ENCODE measurements at regions not wholly inside any gene's neighbourhood (a gene's known extent, or its start where the extent isn't known, plus 50 kb on each side); places are given as distances from the start of the nearest gene placed in this dataset.
"Not testable (repeated sequence)": the region's sequence is repeated elsewhere in the genome, so short reads cannot be mapped to it uniquely, and the experiment has no call there.

DNA sequence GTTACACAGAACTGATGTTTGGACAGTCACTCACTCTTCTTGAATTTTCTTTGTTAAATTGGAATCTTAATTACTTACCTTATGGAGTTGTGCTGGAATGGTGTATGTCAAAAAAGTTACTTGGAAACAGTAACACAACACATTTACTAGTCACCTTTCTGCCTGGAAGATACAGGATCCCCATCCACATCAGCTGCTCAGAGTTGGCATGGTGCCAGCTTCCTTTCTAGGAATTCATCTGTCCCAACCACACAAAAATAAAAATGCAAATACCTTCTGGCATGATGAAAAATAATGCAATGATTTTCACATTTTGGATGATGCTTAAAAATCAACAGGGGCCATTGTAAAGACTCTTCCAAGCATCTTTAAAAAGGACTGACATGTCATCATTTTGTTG, 341.5 kb downstream of the TMEM38B start:
- no peaks in the 10 kb centered on the region for H3K36me3 Mint-ChIP-seq
- ATAC-seq (ENCODE audit: low read depth in 2 of 2): no peak
- no peak overlapping the region for H3K4me3 Mint-ChIP-seq
- no peak for DNase-seq
- H3K9me3 Mint-ChIP-seq: peaks cover 0 to 9% (median 2%) of the 10 kb centered on the region in 7 donors
- H3K27me3 Mint-ChIP-seq: peaks cover 0 to 7% (median 0%) of the 10 kb centered on the region in 3 donors
- no peak overlapping the region for H3K27ac Mint-ChIP-seq
- no peaks in the 10 kb centered on the region for H3K4me1 Mint-ChIP-seq

DNA sequence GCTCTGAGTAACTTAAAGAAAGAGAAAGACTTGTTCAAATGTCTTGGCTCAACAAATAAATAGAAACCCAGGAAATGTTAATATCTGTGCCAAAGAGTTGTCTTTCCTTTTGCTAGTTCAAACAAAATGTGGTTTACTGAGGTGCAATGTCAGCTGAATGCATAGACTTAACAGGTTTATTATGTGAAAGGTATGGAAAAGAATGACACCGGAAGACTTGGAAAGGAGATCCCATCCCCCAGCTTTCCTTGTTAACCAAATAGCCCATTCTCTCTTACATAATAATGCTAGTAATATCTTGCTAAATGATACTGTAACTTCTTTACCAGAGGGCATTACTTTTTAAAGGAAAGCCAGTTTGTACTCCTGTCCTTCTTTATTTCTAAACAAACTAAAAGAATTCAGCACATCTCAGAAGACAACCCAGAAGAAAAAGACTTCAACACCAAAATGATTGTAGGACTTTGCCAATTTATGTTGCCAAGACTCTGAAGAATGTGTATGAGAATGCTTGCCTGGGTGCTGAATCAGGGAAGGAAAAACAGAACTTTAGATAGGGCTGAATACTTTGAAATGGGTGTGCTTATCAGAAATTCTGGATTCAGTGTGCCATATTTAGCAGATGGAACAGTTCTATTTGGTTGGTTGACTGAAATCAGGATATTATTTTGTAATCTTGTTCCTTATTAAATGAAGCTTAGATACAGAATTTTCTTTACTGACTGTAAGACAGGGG, 344.1 kb downstream of the TMEM38B start:
- Mint-ChIP-seq H3K4me3 (no peak overlapping the region), H3K4me1 (no peaks in the 10 kb centered on the region), H3K36me3 (no peaks in the 10 kb centered on the region), H3K9me3 (peaks cover 0 to 4% (median 0%) of the 10 kb centered on the region in 7 donors), H3K27ac (no peak overlapping the region), H3K27me3 (no peaks in the 10 kb centered on the region)
- DNase-seq: no peak
- no peak for ATAC-seq (ENCODE audit: low read depth in 2 of 2)

DNA sequence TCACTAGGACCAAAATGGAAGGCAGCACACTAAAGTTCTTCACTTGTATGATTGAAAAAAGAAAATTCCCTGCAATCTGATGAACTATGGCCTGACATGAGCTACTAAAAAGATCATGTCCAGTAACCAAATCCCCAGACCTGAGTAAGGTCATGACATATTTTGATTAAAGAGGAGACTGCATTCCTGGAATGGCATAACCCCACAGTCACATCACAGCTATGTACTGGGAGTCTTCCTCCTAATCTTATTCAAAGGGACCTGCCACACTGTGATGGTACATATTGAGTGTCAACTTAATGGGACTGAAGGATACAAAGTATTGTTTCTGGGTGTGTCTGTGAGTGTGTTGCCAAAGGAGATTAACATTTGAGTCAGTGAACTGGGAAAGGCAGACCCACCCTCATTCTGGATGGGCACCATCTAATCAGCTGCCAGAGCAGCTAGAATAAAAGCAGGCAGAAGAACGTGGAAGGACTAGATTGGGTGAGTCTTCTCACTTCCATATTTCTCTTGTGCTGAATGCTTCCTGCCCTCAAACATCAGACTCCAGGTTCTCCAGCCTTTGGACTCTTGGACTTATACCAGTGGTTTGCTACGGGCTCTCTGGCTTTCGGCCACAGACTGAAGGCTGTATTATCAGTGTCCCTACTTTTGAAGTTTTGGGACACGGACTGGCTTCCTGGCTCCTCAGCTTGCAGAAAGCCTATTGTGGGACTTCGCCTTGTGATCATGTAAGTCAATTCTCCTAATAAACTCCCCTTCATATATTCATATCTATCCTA, 345.0 kb downstream of the TMEM38B start:
- DNase-seq: no peak
- no peak for ATAC-seq (ENCODE audit: low read depth in 2 of 2)
- Mint-ChIP-seq H3K27ac (no peak overlapping the region), H3K36me3 (no peaks in the 10 kb centered on the region), H3K27me3 (no peaks in the 10 kb centered on the region), H3K4me1 (no peaks in the 10 kb centered on the region), H3K9me3 (peaks cover 0 to 5% (median 0%) of the 10 kb centered on the region in 7 donors), H3K4me3 (no peak overlapping the region)

DNA sequence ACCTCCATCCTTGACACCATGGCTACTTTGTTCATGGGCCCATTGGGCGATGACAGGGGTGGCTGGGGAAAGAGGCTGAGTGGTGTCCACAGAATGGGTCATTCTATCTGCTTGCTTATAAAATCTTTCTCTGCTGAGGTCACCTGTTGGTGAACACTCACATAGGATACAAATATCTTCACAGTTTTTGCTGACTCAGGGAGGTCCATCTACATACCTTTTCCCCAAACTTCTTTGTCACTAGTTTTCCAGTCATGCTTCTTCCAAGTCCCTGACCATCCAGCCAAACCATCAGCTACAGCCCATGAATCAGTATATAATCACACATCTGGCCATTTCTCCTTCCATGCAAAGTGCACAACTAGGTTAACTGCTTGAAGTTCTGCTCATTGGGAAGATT, 347.6 kb downstream of the TMEM38B start:
- not testable (repeated sequence) for H3K9me3 Mint-ChIP-seq; H3K4me1 Mint-ChIP-seq; H3K4me3 Mint-ChIP-seq; ATAC-seq (ENCODE audit: low read depth in 2 of 2); H3K36me3 Mint-ChIP-seq; DNase-seq; H3K27me3 Mint-ChIP-seq; H3K27ac Mint-ChIP-seq

DNA sequence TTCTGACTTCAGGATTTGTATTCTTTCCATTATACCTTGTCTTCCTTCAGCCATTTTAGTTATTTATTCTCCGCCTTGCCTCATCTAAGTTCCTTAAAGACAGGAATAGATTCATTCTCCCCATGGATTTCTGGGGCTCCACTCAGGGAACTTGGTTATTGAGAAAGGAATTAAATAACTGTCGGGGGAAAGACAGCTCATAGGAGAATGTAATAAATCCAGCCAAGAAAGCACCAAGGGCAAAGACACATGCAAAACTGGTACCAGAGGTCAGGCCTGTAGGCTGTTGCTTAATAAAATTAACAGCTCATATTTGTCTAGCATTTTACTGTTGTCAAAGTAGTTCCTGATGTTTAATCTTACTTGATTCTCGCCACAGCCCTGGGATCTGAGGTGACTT, 357.2 kb downstream of the TMEM38B start:
- no peaks in the 10 kb centered on the region for H3K27me3 Mint-ChIP-seq
- peaks cover 0 to 7% of the 10 kb centered on the region in 2 donors for H3K36me3 Mint-ChIP-seq
- no peak overlapping the region for H3K4me3 Mint-ChIP-seq
- ATAC-seq (ENCODE audit: low read depth in 2 of 2) (no peak), DNase-seq (no peak)
- peaks cover 0 to 17% (median 9%) of the 10 kb centered on the region in 7 donors for H3K9me3 Mint-ChIP-seq
- H3K27ac Mint-ChIP-seq: no peak overlapping the region
- no peaks in the 10 kb centered on the region for H3K4me1 Mint-ChIP-seq

DNA sequence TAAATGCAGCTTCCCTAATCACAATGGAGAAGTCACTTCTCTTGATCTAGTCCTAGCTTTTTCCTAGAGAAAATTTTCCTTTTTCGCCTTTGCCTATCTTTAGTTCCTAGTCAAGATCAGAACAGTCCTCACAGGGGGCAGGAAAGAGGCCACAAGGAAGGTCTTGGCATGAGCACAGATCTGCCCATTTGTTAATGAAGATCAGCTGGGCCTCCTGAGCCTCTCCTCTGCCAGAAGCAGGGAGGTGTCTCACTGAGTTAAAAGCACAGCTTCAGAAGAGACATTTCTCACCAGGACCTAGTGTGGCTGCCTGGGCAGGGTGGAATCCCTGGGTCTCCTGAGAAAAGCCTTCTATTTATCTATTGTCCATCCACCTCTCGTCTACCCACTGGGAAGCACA, 357.8 kb downstream of the TMEM38B start:
- Mint-ChIP-seq H3K27ac (no peak overlapping the region), H3K36me3 (peaks cover 0 to 7% of the 10 kb centered on the region in 2 donors), H3K9me3 (peaks cover 0 to 11% (median 6%) of the 10 kb centered on the region in 7 donors), H3K27me3 (no peaks in the 10 kb centered on the region), H3K4me3 (no peak overlapping the region), H3K4me1 (no peaks in the 10 kb centered on the region)
- DNase-seq (no peak), ATAC-seq (ENCODE audit: low read depth in 2 of 2) (no peak)

DNA sequence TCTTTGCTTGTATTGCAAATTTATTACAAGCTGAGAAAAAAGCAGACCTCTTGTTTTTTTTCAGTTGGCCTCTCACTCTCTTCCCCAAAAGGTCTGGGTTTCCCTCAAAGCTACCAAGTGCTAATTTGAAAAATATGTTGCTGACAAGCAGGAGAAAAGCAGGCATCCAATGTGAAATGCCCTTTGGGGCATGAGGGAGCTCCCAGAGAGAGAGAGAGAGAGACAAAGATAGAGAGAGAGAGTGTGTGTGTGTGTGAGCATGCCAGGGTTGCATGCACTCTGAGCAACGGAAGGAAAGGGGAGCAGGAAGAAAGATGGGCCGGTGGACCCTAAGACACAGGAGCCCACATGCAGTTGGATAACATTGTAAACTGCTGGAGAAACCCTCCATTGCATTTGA, 358.4 kb downstream of the TMEM38B start:
- H3K4me1 Mint-ChIP-seq: no peaks in the 10 kb centered on the region
- no peak for ATAC-seq (ENCODE audit: low read depth in 2 of 2)
- peaks cover 0 to 7% of the 10 kb centered on the region in 2 donors for H3K36me3 Mint-ChIP-seq
- H3K4me3 Mint-ChIP-seq: no peak overlapping the region
- no peak overlapping the region for H3K27ac Mint-ChIP-seq
- H3K9me3 Mint-ChIP-seq: peaks cover 0 to 11% (median 6%) of the 10 kb centered on the region in 7 donors
- no peak for DNase-seq
- no peaks in the 10 kb centered on the region for H3K27me3 Mint-ChIP-seq

DNA sequence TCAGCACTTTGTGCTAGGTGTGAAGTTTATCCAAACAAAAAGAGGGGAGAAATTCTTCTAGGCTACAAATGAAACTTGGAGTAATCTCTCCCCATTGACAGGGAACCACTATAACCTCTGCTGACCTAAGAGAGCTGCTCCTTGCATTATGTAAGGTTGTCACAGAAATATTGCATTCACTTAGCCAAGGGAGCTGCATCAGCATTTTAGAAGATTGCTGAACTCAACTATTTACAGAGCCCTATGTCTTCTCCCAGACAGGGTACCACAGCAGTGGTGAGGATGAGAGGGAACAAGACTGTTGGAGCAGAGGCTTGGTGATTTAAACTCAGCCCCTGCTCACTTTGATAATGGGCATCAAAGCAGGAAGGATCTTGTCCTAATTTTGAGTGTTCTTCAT, 362.0 kb downstream of the TMEM38B start:
- Mint-ChIP-seq H3K4me3 (no peak overlapping the region), H3K27ac (no peak overlapping the region), H3K4me1 (no peaks in the 10 kb centered on the region), H3K27me3 (no peaks in the 10 kb centered on the region), H3K9me3 (peaks cover 0 to 11% (median 8%) of the 10 kb centered on the region in 7 donors), H3K36me3 (peaks cover 0 to 7% of the 10 kb centered on the region in 2 donors)
- ATAC-seq (ENCODE audit: low read depth in 2 of 2): no peak
- DNase-seq: no peak

DNA sequence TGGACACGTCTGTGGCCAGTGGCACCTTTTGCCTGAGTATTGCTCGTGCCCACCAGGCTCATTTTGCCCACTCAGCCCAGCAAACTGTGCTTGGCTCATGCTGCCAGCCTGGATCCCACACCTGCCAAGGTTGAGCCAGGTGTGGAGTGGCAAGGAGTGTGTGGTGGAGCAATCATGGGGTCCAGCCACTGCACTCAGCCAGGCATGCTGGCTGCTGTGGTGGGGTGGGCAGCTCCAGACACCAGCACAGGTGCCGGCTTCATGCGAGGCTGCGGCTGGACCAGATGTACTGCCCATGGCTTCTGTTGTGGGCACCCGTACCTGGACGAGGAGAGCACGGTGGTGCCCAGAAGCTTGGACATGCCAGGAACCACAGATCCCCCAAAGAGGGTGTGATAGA, 364.1 kb downstream of the TMEM38B start:
- Mint-ChIP-seq H3K4me3 (no peak overlapping the region), H3K4me1 (no peaks in the 10 kb centered on the region), H3K27me3 (no peaks in the 10 kb centered on the region), H3K36me3 (peaks cover 0 to 7% of the 10 kb centered on the region in 2 donors), H3K27ac (no peak overlapping the region), H3K9me3 (peaks cover 0 to 11% (median 8%) of the 10 kb centered on the region in 7 donors)
- no peak for ATAC-seq (ENCODE audit: low read depth in 2 of 2)
- no peak for DNase-seq

DNA sequence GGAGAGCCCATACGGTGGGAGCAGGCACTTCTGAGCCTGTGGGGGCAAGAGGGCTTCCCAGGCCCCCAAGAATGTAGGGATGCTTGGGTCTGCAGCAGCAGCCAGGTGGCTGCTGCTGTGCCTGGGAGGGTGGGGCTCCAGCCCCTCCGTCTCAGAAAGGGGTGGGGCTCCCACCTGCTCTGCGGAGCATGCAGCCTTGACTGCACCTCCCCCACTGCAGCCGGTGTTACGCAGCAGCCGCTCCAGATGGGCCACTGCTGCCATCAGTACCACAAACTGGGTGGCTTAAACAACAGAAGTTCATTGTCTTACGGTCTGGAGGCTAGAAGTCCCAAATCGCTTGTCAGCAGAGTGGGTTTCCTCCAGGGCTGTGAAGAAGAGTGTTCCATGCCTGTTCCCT, 365.5 kb downstream of the TMEM38B start:
- Mint-ChIP-seq H3K36me3 (peaks cover 0 to 2% of the 10 kb centered on the region in 2 donors), H3K4me3 (no peak overlapping the region), H3K27ac (peak overlapping the region in 1 of 6 donors; percentile 41), H3K4me1 (no peaks in the 10 kb centered on the region), H3K27me3 (no peaks in the 10 kb centered on the region), H3K9me3 (peaks cover 0 to 6% (median 1%) of the 10 kb centered on the region in 7 donors)
- ATAC-seq (ENCODE audit: low read depth in 2 of 2): no peak
- DNase-seq: no peak

DNA sequence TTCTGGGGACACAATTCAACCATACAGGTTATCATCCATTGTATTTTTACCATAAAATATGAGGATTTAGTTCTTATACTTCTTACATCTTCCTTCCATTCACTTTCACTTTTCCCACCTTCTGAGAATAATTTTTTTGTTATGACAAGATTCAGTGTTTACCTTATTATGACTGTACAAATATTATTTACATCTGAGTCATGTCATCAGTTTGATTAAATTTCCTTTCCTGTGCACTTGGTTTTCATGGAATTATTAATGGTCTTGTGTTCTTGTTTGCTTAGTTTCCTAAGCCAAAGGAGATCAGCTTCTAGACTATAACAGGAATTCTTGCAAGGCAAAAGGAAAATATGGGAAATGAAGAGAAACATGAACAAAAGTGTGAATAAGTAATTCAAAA, 366.5 kb downstream of the TMEM38B start:
- H3K4me1 Mint-ChIP-seq: no peaks in the 10 kb centered on the region
- H3K36me3 Mint-ChIP-seq: no peaks in the 10 kb centered on the region
- DNase-seq: no peak
- no peak overlapping the region for H3K4me3 Mint-ChIP-seq
- H3K9me3 Mint-ChIP-seq: peaks cover 0 to 4% (median 0%) of the 10 kb centered on the region in 7 donors
- no peak overlapping the region for H3K27ac Mint-ChIP-seq
- no peaks in the 10 kb centered on the region for H3K27me3 Mint-ChIP-seq
- no peak for ATAC-seq (ENCODE audit: low read depth in 2 of 2)

DNA sequence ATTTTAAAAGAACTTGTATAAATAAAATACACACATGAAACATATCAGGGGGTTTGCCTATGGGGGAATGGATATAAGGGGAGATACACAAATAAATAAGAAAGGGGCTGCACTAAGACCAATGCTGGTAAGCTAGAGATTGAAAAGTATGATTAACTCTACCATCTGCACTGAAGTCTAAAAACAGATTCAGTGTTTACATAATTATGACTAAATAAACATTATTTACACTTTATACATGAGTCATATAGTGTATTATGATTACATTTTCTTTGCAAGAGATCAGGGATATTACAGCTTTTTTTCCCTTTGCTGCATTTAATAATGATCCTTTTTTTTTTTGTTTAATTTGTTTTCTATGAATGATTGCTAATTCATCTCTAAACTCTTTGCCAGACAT, 367.9 kb downstream of the TMEM38B start:
- H3K4me3 Mint-ChIP-seq: no peak overlapping the region
- H3K27ac Mint-ChIP-seq: peak overlapping the region in 1 of 6 donors; percentile 42
- no peaks in the 10 kb centered on the region for H3K4me1 Mint-ChIP-seq
- DNase-seq (no peak), ATAC-seq (ENCODE audit: low read depth in 2 of 2) (no peak)
- H3K36me3 Mint-ChIP-seq: no peaks in the 10 kb centered on the region
- no peaks in the 10 kb centered on the region for H3K27me3 Mint-ChIP-seq
- peaks cover 0 to 4% (median 0%) of the 10 kb centered on the region in 7 donors for H3K9me3 Mint-ChIP-seq

DNA sequence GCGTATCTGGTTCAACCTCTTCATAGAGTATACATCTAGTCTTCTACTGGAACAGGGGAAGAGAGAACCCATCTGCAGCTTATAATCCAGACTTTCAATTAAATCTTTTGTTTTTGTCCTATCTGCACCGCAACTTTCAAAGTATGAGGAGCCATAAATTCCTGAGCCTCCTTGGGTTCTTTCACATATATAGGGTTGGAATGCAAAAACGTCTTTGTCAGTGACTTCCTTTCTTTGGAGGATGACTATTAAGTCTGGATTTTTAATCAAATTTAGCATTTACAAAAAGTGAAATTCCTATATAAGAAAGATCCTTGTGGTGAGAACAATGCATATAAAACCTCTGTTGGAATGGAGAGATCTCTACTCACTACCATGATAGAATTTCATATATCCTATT, 370.8 kb downstream of the TMEM38B start:
- peaks cover 0 to 3% (median 0%) of the 10 kb centered on the region in 7 donors for H3K9me3 Mint-ChIP-seq
- no peak overlapping the region for H3K27ac Mint-ChIP-seq
- no peak for DNase-seq

DNA sequence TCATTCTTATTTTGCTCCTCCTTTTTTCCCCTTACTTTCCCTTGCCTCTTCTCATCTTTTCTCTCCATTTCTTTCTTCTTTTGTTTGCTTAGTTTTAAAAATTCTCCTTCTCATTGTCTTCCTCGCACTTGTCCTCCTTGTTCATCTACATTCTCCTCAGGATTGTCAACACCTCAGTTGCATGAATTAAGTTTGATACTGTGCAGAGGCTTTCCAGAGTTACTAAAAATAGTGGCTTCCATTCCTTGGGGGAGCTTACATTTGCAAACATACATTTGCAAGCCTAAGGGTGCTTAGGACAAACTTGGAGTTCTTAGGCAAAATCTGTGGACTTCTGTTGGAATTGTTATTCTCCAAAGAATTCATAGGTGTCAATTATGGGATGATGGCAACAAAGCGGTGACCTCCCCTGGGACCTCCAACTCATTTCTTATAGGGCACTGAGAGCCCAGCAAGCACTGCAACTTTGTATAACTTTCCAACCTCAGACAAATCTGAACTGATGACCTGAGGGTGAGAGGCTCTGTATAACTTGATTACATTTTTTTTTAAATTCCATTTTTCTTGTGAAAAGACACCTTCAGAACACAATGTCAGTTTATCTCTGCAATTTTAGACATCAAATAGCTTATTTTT, 371.4 kb downstream of the TMEM38B start:
- H3K27me3 Mint-ChIP-seq: no peaks in the 10 kb centered on the region
- no peak overlapping the region for H3K27ac Mint-ChIP-seq
- H3K4me3 Mint-ChIP-seq: no peak overlapping the region
- no peaks in the 10 kb centered on the region for H3K9me3 Mint-ChIP-seq
- no peaks in the 10 kb centered on the region for H3K4me1 Mint-ChIP-seq
- no peaks in the 10 kb centered on the region for H3K36me3 Mint-ChIP-seq
- DNase-seq (no peak), ATAC-seq (ENCODE audit: low read depth in 2 of 2) (no peak)

More for the DNA sequence above, 370.8 kb downstream of the TMEM38B start:
- Mint-ChIP-seq H3K27me3 (no peaks in the 10 kb centered on the region), H3K36me3 (no peaks in the 10 kb centered on the region), H3K4me3 (no peak overlapping the region), H3K4me1 (no peaks in the 10 kb centered on the region)
- no peak for ATAC-seq (ENCODE audit: low read depth in 2 of 2)

Measured in naive B cell (primary cell).